GM18873 (cell line): ENCODE measurements at regions not wholly inside any gene's neighbourhood (a gene's known extent, or its start where the extent isn't known, plus 50 kb on each side); places are given as distances from the start of the nearest gene placed in this dataset.

Experiments
- ATAC-seq: cut with Tn5 transposase; IDR thresholded peaks from one replicate; pipeline ENCODE4 v1.9.1; 2021; ENCODE audit warnings: mild to moderate bottlenecking, moderate library complexity, moderate number of reproducible peaks; ENCODE audit not compliant: unreplicated experiment, low FRiP score

DNA sequence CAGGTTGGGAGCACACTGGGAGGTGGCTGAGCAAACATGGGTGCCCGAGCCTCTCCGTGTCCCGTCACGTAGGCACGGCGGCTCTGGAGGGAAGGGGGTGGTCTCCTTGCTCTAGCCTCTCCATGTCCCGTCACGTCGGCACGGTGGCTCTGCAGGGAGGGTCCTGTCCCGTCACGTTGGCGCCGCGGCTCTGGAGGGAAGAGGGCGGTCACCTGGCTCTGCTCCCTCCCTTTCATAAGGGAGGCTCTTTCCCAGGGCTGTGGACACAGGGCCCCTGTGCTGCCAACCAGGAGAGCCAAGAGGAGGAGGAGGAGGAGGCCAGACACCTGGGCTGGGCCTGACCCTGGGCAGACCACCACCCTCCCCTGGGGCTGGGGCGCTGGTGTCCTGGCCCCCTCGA lies 1173.7 kb downstream of the BRD1 start:
- ATAC-seq: no peak

DNA sequence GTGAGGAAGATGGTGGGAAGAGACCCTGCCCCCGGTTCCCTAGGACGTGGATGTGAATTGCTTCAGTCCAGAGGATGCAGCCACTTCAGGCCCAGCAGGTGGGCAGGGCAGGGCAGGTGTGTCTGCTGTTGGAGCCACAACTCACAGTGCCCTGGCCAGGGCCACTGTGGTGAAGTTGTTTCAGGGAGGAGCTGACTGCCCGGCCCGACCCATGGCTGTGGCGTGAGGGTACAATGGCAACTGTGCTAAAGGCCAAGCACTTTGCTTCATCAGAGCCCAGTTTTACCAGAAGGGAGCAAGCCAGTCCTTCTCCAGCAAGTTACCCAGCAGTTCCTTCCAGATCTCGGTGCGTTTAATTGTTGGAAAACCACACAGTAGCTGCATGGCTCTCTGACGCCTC lies 1174.4 kb downstream of the BRD1 start:
- ATAC-seq: no peak

DNA sequence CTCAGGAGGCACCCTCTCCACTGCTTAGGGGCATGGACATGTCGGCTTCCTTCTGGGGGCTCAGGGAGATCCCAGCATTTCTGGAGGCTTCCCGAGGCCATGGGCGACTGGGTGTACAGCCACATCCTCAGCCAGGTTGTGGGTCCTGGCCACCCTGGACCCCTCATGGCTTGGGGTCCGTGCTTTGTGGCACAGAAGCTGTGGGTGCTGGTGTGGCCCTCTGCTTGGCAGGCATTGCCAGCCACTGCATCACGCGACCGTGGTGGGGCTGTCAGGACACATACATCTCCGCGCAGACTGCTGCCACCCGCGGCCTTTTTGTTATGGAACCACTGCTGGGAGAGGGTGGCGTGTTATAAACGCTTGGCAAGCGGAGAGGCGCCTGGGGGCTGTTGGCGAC lies 1174.9 kb downstream of the BRD1 start:
- ATAC-seq: no peak

DNA sequence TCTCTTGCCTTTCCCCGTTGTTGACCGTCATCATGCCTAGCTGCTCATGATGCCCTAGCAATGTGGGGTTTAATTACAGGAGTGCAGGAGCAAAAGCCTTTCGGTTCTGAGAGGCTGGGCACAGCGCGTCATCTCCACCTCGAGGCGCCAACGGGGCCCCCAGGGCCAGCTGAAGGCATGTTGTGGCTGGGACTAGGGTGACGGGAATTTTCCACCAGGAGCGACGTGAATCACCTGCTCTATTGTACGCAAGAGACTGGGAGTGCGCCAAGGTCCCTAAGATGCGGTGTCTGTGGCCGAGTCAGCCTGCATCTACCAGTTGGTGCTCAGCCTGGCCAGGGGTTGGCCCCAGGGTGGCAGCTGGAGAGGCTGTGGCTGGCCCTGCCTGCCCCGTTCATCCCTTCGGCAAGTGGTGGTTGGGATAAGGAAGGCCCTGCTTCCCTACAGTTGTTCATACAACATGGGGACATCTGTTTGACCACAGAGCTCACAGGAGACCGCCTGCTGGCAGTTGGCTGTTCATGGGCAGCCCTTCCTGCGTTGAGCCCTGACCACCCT lies 1175.6 kb downstream of the BRD1 start:
- ATAC-seq: no peak

DNA sequence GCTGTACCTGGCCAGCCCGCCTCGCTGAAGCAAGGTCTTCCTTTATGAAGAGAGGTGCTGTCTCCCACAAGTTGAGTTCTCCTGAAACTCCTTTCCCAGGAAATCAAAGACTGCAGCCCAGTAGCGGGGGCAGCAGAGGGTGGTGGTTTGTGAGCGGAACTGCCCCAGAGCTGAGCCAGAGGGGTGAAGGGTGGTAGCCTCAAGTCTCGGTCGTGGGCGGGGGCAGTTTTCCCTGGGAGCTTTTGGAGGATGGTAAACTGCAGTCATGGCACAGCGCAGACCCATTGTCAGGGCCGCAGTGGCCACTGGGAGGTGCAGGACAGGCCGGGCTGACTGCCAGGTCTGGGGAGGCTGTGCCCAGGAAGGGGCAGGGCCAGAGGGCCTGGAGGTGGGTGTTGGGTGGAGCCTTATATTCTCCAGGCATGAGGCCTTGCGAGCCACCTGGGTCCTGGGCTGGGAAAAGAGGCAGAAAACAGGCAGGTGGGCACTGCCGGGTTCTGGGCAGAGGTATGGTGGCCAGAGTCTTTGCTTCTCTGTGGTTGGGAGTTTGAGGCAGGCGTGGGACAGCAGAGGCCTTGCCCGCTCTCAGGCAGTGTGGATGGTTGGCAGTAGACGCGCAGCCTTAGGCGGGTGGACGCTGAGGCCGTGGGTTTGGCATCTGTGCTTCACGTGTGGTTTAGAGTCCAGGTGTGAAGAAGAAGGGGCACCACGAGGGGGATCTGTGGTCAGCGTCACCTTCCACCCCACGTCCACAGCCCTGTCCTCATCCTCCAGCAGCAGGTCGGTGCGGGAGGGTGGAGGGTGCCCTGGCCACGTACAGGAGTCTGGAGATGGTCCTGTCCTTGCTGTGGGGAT lies 1176.4 kb downstream of the BRD1 start:
- ATAC-seq: no peak

DNA sequence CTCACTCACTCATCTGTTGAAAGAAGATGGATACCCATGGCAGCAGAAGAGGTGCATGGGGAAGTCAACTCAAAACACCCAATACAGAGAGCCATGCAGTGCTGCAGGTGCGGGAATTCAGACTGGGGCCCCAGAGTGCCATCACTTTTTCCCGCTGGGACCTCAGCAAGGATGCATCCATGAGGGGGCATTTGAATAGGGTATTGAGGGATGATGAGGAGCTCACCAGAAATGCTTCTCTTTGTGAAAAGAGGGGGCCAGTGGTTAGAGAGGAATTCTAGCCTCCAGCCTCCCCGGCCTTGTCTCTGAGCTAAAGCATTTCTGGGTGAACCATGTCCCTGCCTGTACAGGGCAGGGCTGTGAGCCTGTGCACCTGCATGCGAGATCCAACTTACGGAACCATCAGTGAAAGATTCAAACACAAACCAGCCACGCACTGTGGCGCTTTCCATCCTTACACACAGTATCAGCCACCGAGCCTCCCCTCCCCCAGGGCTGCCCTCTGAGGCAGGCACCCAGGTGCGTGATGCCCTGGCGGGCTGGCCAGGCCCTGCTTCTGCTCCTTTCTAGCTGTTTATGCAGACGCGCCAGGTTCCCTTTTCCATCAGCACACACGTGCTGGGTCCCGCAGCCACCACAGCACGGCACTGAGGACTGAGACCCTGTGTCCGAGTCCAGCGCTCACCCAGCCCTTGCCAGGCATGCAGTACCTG lies 1177.2 kb downstream of the BRD1 start:
- ATAC-seq: no peak

DNA sequence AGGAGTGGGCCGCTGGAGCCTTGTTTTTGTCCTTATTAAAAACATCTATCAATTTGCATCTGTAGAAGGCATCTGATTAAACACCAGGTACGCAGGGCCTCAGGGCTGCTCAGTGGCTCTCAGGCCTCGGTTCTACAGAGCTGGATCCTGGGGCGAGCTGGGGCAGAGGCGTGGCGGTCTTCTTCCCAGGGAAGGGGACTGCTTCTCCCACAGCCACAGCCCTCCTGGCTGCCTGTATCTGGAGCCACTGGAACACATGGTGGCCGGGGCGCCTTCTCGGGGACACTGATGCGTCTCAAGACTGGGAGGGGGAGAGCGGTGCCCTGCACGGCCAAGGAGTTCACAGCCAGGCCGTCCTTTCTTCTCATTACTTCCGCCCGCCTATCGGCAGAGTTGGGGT lies 1178.2 kb downstream of the BRD1 start:
- ATAC-seq: no peak

DNA sequence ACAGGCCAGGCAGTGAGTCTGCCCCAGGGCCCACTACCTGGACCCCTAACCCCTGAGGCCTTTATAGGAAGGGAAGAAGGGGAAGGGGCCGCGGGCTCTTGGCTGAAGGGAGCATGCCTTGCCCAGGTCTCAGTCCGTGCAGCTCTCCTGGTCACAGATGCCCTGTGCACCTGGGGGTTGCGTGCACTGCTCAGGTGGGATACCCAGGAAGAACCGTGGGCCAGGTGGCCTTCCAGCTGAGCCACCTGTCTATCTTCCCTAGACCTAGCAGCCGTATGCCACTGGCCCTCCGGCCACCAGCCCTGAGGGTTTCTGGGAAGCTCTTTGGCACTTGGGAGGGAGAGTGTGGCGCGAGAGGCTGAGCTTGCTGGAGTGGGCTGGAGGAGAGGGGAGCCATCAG lies 1178.6 kb downstream of the BRD1 start:
- ATAC-seq: no peak

DNA sequence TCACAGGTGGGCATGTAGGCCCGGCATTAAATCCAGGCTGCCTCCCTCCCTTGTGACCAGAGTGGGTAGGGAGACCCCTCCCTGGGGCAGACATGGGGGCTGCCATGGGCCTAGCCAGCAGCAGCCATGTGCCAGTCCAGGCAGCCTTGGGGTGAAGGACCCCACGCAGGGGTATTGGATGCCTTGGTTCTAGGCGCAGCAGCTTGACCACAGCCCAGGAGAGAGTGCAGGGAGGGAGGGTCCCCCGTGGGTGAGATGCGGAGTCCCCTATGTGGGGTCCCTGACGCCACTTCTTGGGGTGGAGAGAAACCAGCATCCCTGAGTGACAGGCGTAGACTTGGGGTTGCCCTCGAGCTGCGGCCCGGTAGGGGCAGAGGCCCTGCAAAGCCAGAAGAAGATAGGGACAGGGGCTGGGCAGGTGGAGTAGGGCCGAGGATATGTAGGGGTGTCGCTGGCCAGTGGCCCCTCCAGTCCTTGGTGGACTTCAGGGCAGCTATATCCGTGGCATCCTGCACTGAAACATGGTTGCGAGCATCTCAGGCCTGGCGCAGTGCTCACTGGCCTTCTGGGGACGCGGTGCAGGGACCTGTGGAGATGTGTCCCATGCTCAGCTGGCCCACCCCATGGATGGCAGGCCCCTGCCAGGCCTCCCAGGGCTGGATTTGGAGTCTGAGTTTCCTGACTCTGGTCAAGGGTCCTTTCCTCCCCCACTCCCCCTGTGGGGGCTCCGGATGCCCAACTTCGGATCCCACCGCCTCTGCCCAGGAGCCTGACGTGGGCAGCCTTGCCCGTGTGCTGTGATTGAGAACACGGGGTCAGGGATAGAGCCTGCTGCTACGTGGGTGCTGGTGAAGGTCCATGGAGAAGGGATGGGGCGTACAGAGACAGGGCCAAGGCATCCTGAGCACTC lies 1179.8 kb downstream of the BRD1 start:
- no peak for ATAC-seq

DNA sequence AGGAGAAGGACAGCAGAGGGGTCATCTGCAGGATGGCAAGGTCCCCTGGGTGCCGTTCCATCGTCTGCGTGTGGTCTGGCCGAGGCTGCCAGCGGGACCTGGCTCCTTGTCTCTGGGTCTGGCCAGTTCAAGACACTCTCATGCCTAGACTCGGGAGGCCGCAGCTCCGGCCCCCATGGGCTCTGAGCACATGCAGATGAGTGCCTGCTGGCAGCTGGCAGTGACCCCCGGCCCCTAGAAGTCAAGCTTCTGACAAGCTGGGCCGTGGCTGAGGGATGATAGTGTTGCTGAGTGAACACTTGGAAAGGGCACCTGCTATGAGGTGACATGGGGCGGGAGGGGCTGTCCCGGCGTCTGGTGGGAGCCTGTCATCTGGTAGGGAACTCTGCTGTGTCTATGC lies 1180.6 kb downstream of the BRD1 start:
- ATAC-seq: no peak

DNA sequence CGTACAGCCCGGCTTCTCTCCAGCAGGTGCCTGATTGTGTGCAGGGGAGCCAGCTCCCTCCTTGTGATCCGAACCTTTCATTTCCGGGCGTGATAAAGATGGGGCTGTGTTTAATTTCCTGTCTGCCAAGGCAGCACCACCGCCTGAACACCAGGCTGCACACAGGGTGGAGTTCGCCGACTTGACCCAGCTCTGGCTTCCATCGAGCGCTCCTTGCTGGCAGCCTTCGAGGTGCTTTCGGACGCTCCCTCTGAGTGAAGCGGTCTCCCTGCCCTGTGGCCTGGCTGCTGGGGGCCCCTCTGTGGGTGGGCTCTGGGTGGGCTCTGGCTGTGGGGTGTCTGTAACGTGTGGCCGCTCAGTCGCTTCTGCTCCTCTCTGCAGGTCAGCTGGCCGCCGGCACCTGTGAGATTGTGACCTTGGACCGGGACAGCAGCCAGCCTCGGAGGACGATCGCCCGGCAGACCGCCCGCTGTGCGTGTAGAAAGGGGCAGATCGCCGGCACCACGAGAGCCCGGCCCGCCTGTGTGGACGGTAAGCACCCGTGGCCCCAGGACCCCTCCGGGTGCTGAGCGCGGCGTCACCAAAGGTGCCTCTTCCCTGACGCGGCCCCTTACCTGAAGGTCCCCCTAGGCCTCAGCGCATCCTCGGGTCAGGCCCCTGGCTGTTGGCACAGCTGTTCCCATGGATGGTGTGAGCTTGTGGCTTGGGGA lies 1181.3 kb downstream of the BRD1 start:
- ATAC-seq: no peak

DNA sequence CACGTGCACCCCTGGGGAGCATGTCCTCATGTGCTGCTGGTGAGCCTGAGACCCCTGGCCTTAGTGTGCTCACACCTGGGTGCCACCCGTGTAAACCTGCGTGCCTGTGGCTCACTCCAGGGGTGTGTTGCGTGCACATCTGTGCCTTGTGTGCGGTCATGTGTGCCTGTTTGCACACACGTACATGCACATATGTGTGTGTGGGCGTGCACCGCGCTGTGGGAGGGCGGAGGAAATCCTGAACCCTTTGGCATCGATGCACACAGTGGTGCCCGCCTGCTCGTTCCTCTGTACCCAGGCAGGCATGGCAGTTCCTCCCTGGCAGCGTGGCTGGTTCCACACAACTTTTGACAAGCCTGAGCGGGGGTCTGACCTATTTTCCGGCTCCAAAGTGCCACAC lies 1181.9 kb downstream of the BRD1 start:
- ATAC-seq: no peak

DNA sequence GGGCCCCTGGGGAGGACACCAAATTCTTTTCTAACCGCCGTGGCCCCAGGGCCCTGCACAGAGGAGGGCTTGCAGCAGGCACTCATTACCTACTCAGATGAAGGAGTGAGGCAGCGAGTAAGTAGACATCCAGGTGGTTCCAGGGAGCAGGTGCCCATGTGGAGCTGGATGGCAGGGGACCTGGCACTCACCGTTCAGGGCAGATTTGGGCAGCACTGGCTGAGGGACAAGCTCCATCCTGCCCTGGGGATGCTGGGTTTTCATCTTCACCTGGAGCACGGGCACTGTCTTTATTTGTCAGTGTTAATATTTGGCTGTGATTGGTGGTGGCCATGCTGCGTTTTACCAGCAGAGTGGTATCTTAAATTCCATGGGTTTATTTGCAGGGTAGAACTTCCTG lies 1182.7 kb downstream of the BRD1 start:
- no peak for ATAC-seq

DNA sequence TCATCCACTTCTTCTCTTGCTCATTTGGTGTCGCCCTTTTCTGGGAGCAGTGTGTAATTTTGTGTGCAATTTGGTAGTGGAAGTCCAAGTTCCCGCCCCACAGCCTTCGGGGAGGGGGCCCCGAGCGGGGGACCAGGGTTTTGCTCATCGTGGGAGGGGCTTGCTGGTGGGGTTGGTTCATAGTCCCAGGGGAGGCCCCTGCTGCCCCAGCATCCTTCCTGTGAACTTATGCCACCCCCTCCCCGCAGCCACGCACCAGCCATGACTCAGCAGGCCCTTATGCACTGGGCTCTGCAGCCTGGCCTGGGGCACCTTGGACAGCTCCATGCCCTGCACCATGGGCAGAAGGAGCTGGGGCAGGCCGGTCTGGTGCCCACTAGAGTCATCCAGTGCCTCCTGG lies 1183.6 kb downstream of the BRD1 start:
- no peak for ATAC-seq

DNA sequence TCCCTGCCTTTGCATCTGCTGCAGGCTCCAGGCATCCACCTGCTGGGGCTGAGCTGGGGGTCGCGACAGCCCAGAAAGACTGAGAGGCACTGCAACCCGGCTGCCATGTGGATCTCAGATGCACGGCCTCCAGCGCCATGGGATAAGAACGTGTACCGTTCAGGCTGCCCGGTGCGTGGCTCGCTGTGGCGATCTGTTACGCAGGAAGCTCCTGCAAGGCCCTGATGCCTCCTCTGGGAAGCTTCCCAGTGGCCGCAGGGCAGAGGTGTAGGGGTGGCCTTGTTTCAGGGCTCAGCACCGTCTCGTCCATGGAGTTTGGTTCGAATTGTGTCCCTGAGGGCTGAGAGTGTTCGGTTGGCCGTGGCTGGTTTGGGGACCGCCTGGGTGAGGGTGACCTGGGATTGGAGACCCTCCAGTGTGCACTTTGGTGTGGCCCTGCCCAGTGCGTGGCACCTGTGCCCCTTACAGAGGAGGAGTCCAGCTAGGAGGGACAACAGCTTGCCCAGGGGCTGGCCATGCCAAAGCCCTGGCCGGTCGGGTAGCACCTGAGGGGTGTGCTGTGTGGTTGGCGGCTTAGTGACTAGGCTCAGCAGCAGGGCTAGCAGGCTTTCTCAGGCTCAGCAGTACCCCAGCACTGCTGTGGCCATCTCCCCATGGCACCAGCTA lies 1184.5 kb downstream of the BRD1 start:
- no peak for ATAC-seq

DNA sequence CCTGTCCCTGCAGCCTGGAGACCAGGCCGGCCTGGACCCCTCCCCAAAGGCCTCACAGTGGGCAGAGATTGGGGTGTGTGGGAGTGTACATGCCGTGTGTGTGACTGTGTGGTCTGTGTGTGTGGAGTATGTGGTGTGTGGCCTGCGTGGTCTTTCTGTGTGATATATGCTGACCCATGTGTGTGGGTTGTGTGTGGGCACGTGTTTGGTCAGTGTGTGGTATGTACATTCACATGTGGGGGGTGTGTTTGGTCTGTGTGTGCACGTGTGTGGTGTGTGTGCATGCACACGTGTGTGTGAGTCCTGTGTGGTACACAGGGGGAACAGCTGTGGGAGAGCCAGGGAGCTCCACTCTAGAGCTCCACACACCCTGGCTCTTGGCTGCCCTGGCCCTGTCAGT lies 1185.1 kb downstream of the BRD1 start:
- no peak for ATAC-seq

DNA sequence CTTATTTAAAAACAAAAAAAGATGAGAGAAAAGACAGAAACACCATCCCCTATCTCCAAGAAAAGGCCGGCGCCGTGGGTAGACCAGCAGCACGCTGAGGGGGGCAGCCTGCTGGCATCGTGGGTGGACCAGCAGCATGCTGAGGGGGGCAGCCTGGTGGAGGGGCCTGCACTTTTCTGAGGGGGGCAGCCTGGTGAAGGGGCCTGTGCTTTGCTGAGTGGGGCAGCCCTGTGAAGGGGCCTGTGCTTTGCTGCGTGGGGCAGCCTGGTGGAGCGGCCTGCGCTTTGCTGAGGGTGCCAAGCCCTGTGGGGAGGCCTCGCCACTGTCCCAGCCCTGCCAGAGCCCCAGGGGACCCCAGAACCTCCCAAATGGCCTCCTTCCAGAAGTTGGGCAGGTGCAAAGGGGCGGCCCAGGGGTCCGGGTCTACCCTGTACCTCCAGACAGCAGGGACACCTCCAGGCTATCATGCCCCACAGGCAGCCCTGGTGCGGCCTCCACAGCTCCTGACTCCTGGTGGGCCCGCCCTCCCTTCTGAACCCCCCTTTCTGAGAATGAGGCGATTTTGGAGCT lies 1185.7 kb downstream of the BRD1 start:
- ATAC-seq: no peak

DNA sequence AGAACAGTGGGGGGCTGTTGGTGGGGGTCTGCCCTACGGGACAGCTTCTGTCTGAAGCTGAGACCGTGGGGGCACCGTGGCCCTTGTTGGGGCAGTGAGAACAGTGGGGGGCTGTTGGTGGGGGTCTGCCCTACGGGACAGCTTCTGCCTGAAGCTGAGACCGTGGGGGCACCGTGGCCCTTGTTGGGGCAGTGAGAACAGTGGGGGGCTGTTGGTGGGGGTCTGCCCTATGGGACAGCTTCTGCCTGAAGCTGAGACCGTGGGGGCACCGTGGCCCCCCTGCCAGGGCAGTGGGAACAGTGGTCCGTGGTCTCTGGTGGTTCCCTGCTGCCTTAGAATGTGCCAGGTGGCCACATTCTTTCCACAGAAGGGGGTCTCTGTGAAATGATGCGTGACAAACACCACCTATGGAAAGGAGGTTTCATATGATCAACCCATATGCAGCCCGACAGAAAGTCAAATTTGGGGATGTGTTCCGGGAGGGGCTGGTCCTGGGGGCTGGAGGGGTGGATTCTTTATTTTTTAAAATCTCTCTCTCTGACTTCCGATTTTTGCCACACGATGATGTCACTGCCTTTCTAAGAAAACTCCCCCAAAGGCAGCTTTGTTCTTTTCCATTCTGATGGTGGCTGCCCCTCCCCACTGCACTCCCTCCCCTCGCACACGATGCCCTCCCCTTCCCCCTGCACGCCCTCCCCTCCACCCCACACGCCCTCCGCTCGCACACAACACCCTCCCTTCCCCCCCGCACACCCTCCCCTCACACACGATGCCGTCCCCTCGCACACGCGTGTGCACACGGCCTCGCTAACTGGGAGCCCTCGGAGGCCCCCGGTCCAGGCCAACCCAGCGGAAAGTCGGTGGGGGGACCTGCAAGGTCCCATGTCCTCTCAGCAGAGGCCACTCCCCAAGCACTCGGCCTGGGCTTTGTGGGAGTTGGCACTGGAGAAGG lies 1186.5 kb downstream of the BRD1 start:
- no peak for ATAC-seq
